ENCODE measurements at regions not wholly inside any gene's neighbourhood (a gene's known extent, or its start where the extent isn't known, plus 50 kb on each side); places are given as distances from the start of the nearest gene placed in this dataset.
"Not testable (repeated sequence)": the region's sequence is repeated elsewhere in the genome, so short reads cannot be mapped to it uniquely, and the experiment has no call there.

GRCh38 chr11:38543986-38544385 lies 1946.0 kb upstream of the RAG2 start:
- no peak overlapping the region for H3K27ac ChIP-seq
- H4K20me1 ChIP-seq: no peaks in the 10 kb centered on the region
- H3K9ac ChIP-seq: no peak overlapping the region
- no peaks in the 10 kb centered on the region for H3K27me3 ChIP-seq
- no peak overlapping the region for H3K4me2 ChIP-seq
- H3K9me3 ChIP-seq (replicated peaks in 1 of 11): no peaks in the 10 kb centered on the region
- TF ChIP-seq Cebpa-rat (IDR thresholded peaks at IDR 0.05): no peak
- no peaks in the 10 kb centered on the region for H3K36me3 ChIP-seq
- H3K4me3 ChIP-seq: no peak overlapping the region
- no peaks in the 10 kb centered on the region for H3K4me1 ChIP-seq

DNA sequence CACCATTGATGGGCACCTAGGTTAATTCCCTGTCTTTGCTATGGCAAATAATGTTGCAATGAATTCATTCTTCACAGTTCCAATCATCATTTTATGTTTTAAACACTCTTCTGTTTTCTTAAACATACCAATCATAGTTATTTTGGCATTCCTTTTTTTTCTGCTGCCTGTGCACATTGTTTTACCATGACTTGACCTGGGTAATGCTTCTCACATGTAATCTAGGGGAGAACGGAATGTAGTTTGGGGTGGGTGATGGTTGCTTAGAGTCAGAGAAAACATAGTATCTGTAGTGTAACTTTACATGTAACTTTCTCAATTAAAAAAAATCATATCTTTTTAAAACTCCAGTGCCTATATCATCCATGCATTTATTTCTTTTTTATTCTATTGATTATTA lies 1945.3 kb upstream of the RAG2 start:
- Histone ChIP-seq H3K9ac (no peak overlapping the region), H3K27ac (no peak overlapping the region), H3K4me2 (no peak overlapping the region), H4K20me1 (no peaks in the 10 kb centered on the region), H3K27me3 (no peaks in the 10 kb centered on the region), H3K4me1 (no peaks in the 10 kb centered on the region), H3K9me3 (replicated peaks in 1 of 11) (no peaks in the 10 kb centered on the region), H3K36me3 (no peaks in the 10 kb centered on the region), H3K4me3 (no peak overlapping the region)
- no peak for TF ChIP-seq Cebpa-rat (IDR thresholded peaks at IDR 0.05)

GRCh38 chr11:38538866-38539680 lies 1941.0 kb upstream of the RAG2 start:
- Histone ChIP-seq H3K4me2 (no peak overlapping the region), H3K4me1 (no peaks in the 10 kb centered on the region), H3K9ac (no peak overlapping the region), H3K27me3 (no peaks in the 10 kb centered on the region), H3K27ac (no peak overlapping the region), H3K4me3 (no peak overlapping the region), H4K20me1 (no peaks in the 10 kb centered on the region), H3K36me3 (no peaks in the 10 kb centered on the region), H3K9me3 (replicated peaks in 1 of 11) (no peaks in the 10 kb centered on the region)
- no peak for TF ChIP-seq Cebpa-rat (IDR thresholded peaks at IDR 0.05)

DNA sequence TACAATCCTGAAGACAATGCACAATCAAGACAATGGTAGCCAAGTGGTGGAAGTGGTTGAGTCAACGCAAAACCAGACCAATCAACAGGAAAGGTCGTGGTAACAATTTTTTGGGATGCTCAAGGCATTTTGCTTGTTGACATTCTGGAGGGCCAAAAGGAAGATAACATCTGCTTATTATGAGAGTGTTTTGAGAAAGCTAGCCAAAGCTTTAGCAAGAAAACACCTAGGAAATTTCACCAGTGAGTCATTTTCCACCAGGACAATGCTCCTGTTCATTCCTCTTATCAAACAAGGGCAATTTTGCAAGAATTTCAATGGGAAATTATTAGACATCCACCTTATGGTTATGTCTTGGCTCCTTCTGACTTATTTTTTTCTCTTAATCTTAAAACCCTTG lies 1932.2 kb upstream of the RAG2 start:
- Histone ChIP-seq H3K4me3 (no peak overlapping the region), H3K4me1 (no peaks in the 10 kb centered on the region), H3K27me3 (no peaks in the 10 kb centered on the region), H3K36me3 (no peaks in the 10 kb centered on the region), H3K9me3 (replicated peaks in 1 of 11) (peaks cover 0 to 7% (median 3%) of the 10 kb centered on the region in 11 experiments; a peak in 4 of 22 replicates), H3K27ac (no peak overlapping the region), H3K4me2 (no peak overlapping the region), H4K20me1 (no peaks in the 10 kb centered on the region), H3K9ac (no peak overlapping the region)
- no peak for TF ChIP-seq Cebpa-rat (IDR thresholded peaks at IDR 0.05)

GRCh38 chr11:38524945-38525344 lies 1926.9 kb upstream of the RAG2 start:
- Histone ChIP-seq H3K27ac (no peak overlapping the region), H3K27me3 (no peaks in the 10 kb centered on the region), H3K9ac (no peak overlapping the region), H3K9me3 (replicated peaks in 1 of 11) (peaks cover 0 to 11% (median 6%) of the 10 kb centered on the region in 11 experiments; a peak in 5 of 22 replicates), H3K4me3 (no peak overlapping the region), H4K20me1 (no peaks in the 10 kb centered on the region), H3K36me3 (no peaks in the 10 kb centered on the region), H3K4me1 (no peaks in the 10 kb centered on the region), H3K4me2 (no peak overlapping the region)
- TF ChIP-seq Cebpa-rat (IDR thresholded peaks at IDR 0.05): no peak

GRCh38 chr11:38517991-38518390 lies 1920.0 kb upstream of the RAG2 start:
- Histone ChIP-seq H4K20me1 (no peaks in the 10 kb centered on the region), H3K36me3 (no peaks in the 10 kb centered on the region), H3K27me3 (no peaks in the 10 kb centered on the region), H3K9me3 (replicated peaks in 1 of 11) (no peaks in the 10 kb centered on the region), H3K9ac (no peak overlapping the region), H3K27ac (no peak overlapping the region), H3K4me2 (no peak overlapping the region), H3K4me1 (no peaks in the 10 kb centered on the region), H3K4me3 (no peak overlapping the region)
- TF ChIP-seq Cebpa-rat (IDR thresholded peaks at IDR 0.05): no peak

DNA sequence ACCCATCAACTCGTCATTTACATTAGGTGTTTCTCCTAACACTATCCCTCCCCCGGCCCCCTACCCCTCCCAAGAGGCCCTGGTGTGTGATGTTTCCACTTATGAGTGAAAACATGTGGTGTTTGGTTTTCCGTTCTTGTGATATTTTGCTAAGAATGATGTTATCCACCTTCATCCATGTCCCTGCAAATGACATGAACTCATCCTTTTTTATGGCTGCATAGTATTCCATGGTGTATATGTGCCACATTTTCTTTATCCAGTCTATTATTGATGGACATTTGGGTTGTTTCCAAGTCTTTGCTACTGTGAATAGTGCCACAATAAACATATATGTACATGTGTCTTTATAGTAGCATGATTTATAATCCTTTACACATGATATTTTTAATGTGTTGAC lies 1914.8 kb upstream of the RAG2 start:
- not testable (repeated sequence) for H3K4me2 ChIP-seq; H3K27me3 ChIP-seq; H3K4me1 ChIP-seq; H3K36me3 ChIP-seq; H4K20me1 ChIP-seq; H3K27ac ChIP-seq; H3K9me3 ChIP-seq (replicated peaks in 1 of 11); H3K9ac ChIP-seq; H3K4me3 ChIP-seq

DNA sequence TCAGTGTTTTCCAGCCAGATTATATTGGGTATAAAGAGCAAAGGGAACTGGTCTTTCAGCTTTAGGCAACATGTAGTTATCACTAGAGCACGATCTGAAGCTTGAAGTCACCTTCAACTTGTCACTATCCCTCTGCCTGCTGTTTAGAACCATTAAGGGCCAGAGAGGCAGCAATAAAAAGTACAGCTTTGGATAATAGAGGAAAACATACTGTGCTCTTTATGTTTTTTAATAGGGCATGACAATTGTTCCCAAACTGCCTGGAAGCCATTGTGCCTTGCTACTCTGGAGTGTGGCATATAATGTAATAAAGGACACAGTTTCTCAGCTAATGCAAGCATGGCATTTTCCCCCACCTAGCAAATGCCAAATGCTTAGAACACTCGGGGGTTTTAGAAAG lies 1912.0 kb upstream of the RAG2 start:
- Histone ChIP-seq H3K9ac (no peak overlapping the region), H3K4me1 (no peaks in the 10 kb centered on the region), H4K20me1 (no peaks in the 10 kb centered on the region), H3K27me3 (no peaks in the 10 kb centered on the region), H3K4me2 (no peak overlapping the region), H3K27ac (no peak overlapping the region), H3K9me3 (replicated peaks in 1 of 11) (no peaks in the 10 kb centered on the region), H3K4me3 (no peak overlapping the region), H3K36me3 (no peaks in the 10 kb centered on the region)
- TF ChIP-seq Cebpa-rat (IDR thresholded peaks at IDR 0.05): no peak

- Histone ChIP-seq H3K4me1 (no peaks in the 10 kb centered on the region), H3K9me3 (replicated peaks in 1 of 11) (no peaks in the 10 kb centered on the region), H4K20me1 (no peaks in the 10 kb centered on the region), H3K4me3 (no peak overlapping the region), H3K9ac (no peak overlapping the region), H3K4me2 (no peak overlapping the region), H3K36me3 (no peaks in the 10 kb centered on the region), H3K27ac (no peak overlapping the region), H3K27me3 (no peaks in the 10 kb centered on the region)
- no peak for TF ChIP-seq Cebpa-rat (IDR thresholded peaks at IDR 0.05)
These were observed 1905.8 kb upstream of the RAG2 start for GRCh38 chr11:38503876-38504275.

DNA sequence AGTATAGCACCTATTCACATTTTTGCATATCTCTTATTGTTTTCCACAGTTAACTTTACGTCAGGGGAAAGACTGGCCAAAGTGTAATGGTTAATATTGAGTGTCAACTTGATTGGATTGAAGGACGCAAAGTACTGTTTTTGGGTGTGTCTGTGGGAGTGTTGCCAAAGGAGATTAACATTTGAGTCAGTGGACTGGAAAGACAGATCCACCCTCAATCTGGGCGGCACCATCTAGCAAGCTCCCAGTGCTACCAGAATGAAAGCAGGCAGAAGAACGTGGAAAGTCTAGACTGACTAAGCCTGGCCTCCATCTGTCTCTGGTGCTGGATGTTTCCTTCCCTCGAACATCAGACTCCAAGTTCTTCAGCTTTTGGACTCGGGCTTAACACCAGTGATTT lies 1900.7 kb upstream of the RAG2 start:
- no peaks in the 10 kb centered on the region for H3K9me3 ChIP-seq (replicated peaks in 1 of 11)
- H3K4me3 ChIP-seq: no peak overlapping the region
- no peak overlapping the region for H3K4me2 ChIP-seq
- no peaks in the 10 kb centered on the region for H3K4me1 ChIP-seq
- H3K27ac ChIP-seq: no peak overlapping the region
- H4K20me1 ChIP-seq: no peaks in the 10 kb centered on the region
- H3K27me3 ChIP-seq: no peaks in the 10 kb centered on the region
- no peaks in the 10 kb centered on the region for H3K36me3 ChIP-seq
- no peak for TF ChIP-seq Cebpa-rat (IDR thresholded peaks at IDR 0.05)
- H3K9ac ChIP-seq: no peak overlapping the region

Measured in BLaER1 treated with 17β-estradiol and CSF1 and Interleukin-3, amounts not matched to agents 10 nM and 100 nM (cell line).